HS-5 (cell line): ENCODE measurements at regions not wholly inside any gene's neighbourhood (a gene's known extent, or its start where the extent isn't known, plus 50 kb on each side); places are given as distances from the start of the nearest gene placed in this dataset.

Experiments
- DNase-seq: peaks from one replicate; pipeline ENCODE4 v3.0.0-alpha.2; 2012; ENCODE audit warnings: low read depth

GRCh38 chr5:173741729-173742431 is 125.4 kb upstream of the BOD1 start:
- DNase-seq, result no peak

DNA sequence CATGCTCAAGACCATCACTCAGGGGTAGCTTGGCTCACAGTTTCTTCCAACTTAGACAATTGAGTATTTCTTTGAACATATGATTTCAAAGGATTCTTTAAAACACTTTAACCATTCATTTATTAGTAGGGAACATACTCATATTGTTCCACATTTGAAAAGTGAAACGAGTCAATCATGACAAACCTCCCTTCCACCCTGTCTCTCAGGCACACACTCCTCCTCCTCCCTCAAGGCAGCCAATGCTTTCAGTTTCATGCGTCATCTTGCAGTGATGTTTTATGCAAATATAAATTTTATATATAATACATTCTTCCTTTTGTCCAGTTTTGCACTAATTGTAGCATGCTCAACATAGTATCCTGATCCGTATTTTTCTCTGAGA is 126.0 kb upstream of the BOD1 start:
- DNase-seq, result no peak

DNA sequence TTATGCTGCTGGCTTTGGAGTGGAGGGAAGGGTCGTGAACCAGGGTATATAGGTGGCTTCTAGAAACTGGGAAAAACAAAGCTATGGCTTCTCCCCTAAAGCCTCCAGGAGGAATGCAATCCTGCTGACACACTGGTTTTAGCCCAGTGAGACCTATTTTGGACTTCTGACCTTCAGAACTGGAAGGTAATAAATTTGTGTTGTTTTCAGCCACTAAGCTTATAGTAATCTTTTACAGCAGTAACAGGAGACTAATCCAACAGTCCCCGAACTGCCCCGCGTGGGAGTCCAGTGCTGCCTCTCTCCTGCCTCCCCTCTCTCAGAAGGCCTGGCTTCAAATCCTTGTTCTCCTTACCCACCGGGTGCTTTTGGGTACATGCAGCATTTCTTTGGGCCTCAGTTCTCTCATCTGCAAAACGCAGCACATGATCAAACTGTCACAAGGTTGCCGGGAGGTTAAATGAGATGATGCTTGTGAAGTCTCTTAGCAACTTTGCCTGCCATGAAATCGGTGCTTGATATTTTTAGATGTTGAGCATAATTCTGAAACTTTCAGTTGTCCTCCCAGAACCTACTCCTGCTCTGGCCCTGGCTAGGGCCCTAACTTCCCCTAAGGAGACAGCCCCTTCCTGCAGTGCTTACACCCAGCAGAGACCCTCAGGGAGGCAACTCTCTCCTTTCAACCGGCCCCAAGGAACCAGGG is 127.3 kb upstream of the BOD1 start:
- DNase-seq, result no peak

DNA sequence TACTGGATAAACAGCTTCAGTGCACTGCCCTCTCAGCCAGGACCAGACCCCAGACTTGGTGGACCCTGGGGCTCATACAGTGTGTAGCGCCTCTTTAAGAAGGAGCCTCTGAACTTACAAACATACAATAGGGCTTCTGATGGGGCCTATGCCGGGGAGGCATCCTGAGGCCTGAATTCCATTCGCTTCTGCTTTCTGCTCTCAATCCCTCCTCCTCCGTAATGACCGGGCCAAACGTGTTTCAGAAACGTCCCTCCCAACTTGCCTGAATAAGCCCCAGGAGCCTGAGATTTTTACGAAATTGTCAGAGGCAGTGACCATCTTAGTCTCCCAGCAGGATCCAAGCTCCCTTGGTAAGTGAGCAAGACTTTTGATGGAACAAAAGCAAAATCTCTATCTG is 128.1 kb upstream of the BOD1 start:
- DNase-seq, result no peak

DNA sequence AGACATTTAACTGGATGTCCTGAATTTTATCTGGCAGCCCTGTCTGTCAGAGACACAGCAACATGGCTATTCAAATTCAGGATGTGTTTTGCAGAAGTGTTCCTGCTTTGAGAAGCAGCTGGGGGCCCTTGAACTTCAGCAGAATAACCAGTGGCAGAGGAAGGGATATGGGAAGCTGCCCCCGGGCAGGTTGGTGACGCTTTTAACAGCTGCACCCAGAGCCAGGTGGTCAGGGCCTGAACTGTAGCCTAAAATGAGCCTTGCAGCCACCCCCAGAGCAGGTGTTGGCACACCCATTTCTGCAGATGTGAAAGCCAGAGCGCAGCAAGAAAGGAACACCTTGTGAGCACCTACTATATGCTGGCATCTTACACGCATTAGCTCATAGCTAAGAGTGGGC is 128.7 kb upstream of the BOD1 start:
- no peak for DNase-seq

DNA sequence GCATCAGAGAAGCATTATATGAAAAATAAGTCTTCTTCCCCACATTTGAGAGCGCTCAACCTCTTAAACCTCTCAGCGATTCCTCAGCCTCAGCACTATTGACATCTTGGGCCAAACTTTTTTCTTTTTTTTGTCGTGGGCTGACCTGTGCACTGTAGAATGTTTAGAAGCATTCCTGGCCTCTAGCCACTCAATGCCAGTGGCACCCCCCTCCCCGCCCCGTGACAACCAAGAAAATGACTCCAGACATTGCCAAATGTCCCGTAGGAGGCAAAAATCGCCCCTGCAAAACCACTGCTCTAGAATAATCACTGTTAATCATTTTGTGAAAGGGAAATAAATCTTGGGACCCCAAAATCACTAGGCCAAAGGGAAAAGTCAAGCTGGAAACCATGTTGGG is 129.1 kb upstream of the BOD1 start:
- no peak for DNase-seq

DNA sequence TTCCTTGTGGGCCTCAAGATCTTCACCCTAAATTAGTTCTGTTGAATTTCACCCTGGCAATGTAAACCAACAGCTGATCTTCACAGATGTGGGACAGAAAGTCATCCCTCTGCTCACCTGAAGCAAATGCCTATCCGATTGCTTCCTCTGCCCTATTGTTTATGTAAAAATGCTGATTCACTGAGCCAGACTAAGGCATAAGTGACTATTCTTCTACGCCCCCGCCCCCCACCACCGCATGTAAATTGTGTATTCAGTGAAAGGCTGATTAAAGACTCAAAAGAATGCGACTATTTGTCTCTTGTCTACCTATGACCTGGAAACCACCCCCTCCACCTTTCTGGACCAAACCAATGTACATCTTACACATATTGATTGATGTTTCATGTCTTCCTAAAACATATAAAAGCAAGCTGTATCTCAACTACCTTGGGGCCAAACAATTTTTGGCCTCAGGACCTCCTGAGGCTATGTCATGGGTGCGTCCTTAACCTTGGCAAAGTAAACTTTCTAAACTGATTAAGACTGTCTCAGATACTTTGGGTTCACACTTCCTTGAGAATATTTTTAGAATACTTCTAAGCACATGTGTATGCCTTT is 129.7 kb upstream of the BOD1 start:
- no peak for DNase-seq

DNA sequence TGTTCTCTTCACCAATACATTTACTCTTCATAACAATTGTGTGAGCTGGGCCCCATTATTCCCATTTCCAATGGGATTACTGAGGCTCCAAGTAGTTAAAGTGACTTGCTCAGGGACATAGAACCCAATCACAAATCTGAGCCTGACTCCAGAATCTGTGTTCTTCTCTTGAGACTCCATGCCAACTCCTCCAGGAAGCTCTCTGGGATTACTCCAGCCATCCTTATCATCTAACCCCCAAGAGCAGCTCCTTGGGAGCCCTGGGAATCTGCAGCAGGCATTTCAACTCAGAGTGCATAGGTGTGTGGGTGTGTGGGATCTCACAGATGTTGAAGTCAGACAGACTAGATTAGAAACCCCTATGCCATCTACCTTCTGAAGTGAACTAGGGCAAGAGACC is 131.4 kb upstream of the BOD1 start:
- no peak for DNase-seq

GRCh38 chr5:173750538-173751265 is 134.3 kb upstream of the BOD1 start:
- no peak for DNase-seq

DNA sequence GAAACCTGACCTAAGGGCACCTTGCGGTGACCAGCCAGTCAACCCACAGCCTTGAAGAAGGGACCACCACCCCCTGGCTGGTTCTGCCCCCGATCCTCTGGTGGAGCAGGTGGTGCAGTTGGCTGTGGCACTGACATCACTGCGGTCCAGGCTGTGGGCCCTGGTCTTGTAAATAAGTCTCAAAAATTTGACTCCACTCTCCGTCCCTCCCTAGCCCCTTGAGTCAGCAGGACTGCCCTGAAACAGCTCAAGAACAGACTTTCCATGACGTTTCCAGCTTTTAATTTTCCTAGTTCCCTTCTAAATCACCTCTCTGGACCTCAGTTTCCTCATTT is 134.8 kb upstream of the BOD1 start:
- DNase-seq, result no peak

DNA sequence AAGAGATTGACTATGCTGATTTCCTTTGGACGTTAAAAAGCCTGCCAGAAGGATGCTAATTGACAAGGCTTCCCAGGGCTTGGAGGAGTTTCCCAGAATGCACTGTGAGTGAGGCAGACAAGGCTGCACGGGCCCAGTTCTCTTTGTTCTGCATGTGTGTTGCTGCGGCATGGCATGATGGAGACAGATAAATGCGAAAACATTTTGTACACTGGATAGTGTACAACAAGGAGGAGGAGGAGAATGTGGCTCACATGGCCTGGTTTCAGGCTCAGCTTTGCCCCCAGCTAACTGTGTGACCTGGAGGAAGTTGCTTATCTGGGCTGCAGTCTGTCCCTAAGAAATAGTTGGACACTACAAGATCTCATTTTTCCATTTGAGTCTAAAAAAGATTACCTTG is 135.5 kb upstream of the CPEB4 start:
- no peak for DNase-seq

DNA sequence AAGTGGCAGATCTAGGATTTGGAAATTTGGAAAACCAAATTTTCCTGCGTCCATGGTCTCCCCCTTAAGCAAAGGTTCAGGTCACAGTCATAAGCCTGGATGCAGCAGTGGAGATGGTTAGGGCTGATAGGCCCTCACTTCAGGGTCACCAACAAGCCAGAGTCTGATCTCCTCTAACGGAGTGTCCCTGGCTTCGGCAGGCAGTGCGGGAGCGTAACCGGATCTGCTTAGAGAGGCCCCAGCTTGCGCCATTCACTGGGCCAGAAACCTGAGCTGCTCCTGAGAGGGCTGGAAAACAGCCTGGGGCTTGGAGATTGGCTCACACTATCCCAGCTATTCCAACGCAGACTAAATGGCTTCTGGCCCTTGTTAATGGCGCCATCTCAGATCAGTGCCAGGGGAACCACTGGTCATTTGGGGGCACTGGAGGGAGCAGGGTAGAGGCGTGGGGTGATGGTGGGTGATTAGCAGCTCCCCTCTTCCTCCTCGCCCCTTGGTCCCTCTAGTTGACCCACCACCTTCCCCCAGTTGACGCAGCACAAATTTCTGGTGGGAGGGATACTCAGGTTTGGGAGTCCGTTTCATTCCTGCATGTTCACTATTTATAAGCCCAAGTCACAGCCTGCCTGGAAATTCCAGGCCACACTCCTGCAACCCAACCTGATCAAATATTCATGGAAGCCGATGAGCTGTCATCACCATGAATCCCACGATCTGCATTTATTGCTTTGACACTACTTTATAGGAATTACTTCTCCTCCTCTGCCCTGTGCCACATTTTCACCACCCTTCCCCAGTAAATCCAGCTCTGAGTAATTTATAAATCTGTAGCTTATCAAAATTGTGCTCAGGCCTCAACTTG is 134.6 kb upstream of the CPEB4 start:
- no peak for DNase-seq

GRCh38 chr5:173755319-173755718 is 132.8 kb upstream of the CPEB4 start:
- DNase-seq, result no peak

DNA sequence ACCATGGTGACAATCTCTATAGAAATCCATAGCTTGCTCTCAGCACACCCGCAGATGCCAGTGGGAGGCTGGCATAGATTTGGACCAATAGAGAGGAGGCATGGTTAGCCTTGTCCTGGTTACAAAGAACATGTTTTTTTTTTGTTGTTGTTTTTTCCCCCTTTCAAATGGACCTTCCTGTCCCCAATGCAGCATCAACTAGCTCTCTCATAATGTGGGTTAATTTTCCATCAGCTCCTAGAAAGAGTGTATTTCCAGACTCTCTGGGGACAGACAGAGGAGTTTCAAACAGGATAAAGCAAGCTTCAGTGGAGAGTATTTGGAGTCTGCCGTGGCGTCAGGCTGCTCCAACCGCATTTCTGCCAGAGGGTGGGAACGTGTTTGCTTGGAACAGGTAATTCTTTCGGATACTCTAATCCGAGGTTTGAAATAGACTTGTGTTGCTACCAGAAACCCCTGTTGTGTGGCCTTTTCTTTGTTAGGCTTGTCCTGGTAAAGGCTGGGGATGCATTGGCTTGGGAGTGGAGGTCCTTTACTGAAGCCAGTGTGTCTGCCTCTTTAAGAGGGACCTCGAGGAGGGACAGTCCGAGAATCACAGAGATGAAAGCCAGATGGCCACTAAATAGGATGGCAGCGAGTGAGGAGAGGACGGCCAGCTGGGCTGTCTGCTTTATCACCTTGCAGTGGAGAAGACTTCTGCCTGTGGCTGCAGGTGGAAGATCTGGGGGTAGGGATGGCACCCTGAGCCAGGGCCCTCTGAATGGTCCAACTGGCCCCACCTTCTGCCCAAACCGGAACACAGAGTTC is 130.5 kb upstream of the CPEB4 start:
- no peak for DNase-seq

GRCh38 chr5:173758676-173759075 is 129.5 kb upstream of the CPEB4 start:
- no peak for DNase-seq

- DNase-seq, result no peak
Observed at GRCh38 chr5:173759691-173760090, 128.5 kb upstream of the CPEB4 start.

GRCh38 chr5:173760461-173761177 is 127.5 kb upstream of the CPEB4 start:
- no peak for DNase-seq

- no peak for DNase-seq
Observed at GRCh38 chr5:173761178-173761513, 127.0 kb upstream of the CPEB4 start.

DNA sequence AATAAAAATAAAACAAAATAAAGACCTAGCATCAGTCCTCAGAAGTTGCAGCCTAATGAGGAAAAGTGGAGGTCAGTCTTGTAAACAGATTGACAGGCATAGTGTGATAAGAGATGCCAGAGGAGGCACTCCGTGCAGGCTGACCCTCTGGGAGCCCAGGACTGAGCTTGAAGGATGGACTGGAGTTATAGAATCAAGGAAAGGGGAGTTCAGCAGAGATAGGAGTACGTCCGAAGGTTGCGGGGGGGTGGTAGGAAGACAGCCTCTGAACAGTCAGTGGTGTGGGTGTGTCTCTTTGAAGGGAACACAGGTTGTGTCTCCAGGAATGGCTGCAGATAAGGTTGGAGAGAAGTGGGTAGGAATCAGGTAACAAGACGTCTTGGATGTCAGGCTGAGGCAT is 126.1 kb upstream of the CPEB4 start:
- no peak for DNase-seq

- no peak for DNase-seq
Observed at GRCh38 chr5:173762930-173763329, 125.2 kb upstream of the CPEB4 start.

GRCh38 chr5:173763410-173763809 is 124.7 kb upstream of the CPEB4 start:
- DNase-seq, result no peak
